GM12878 (cell line): ENCODE measurements at regions not wholly inside any gene's neighbourhood (a gene's known extent, or its start where the extent isn't known, plus 50 kb on each side); places are given as distances from the start of the nearest gene placed in this dataset.

ENCODE experiments used
- ATAC-seq: fragments of 200-7000 bp; cut with Tn5 transposase; 3 replicates; pipeline ENCODE4 v1.9.1; 2020; ENCODE audit warnings: mild to moderate bottlenecking, moderate library complexity
- BruUV-seq: library from RNA; stranded (reverse); fragments of 400-500 nt; replicated peaks from 2 replicates; lab custom pipeline; 2021; lab: Mats Ljungman, UMichigan
- CTCF ChIA-PET: fragments of 300-600 bp; sonication (Branson Sonifier 250); formaldehyde crosslinking; extraction: SDS; loops from one replicate; lab custom pipeline; 2021; ENCODE audit warnings: inconsistent platforms; lab: Yijun Ruan, JAX
- POLR2A ChIA-PET: fragments of 350-600 bp; formaldehyde crosslinking; extraction: SDS; loops from one replicate; lab custom pipeline; 2021; ENCODE audit warnings: inconsistent platforms; lab: Charles Lee
- RAD21 ChIA-PET: fragments of 300-600 bp; sonication (Branson Sonifier 250); formaldehyde crosslinking; loops from one replicate; lab custom pipeline; 2023; ENCODE audit warnings: antibody characterized with exemption; ENCODE audit not compliant: unreplicated experiment; lab: Charles Lee
- SMC1A ChIA-PET: fragments of 300-600 bp; sonication (Branson Sonifier 250); formaldehyde crosslinking; loops from one replicate; lab custom pipeline; 2023; ENCODE audit not compliant: unreplicated experiment, uncharacterized antibody; lab: Charles Lee
- DNase-seq: peaks from one replicate; pipeline ENCODE4 v3.0.0-alpha.2; 2011; ENCODE audit warnings: low read depth, low spot score
- FAIRE-seq: peaks from 3 replicates; lab custom pipeline; 2011; peaks lifted over from hg19 to GRCh38; lab: Jason Lieb, UNC
- H2AFZ ChIP-seq: 2 replicates; pipeline ENCODE4 v1.6.0; 2011; ENCODE audit warnings: low read depth, low read length, control low read depth; ENCODE audit not compliant: control insufficient read depth
- H3K27ac ChIP-seq: 2 replicates; pipeline ENCODE4 v1.5.1; 2011; ENCODE audit warnings: control low read depth; ENCODE audit not compliant: control insufficient read depth, insufficient read depth
- H3K27me3 ChIP-seq, 2 experiments: replicated peaks in 1 of 2; 2 replicates each; pipeline versions ENCODE4 v1.6.0 to v1.6.1; 2011; ENCODE audit warnings: low read length in 1 of 2; ENCODE audit not compliant: control insufficient read depth in 2 of 2, insufficient read depth in 2 of 2
- H3K36me3 ChIP-seq, 2 experiments: 2 replicates each; pipeline ENCODE4 v1.5.1; 2011; ENCODE audit warnings: low read length in 1 of 2; ENCODE audit not compliant: control insufficient read depth in 2 of 2, insufficient read depth in 2 of 2
- H3K4me1 ChIP-seq: 2 replicates; pipeline ENCODE4 v1.6.1; 2011; ENCODE audit warnings: mild to moderate bottlenecking, low read length, moderate library complexity, mixed read lengths; ENCODE audit not compliant: control insufficient read depth, insufficient read depth
- H3K4me2 ChIP-seq: 2 replicates; pipeline ENCODE4 v1.6.0; 2011; ENCODE audit warnings: control low read depth; ENCODE audit not compliant: control insufficient read depth, insufficient read depth
- H3K4me3 ChIP-seq: fragments of 200-600 bp; sonication (generic); 2 replicates; pipeline ENCODE4 v1.5.1; 2016
- H3K79me2 ChIP-seq: 2 replicates; pipeline ENCODE4 v1.6.0; 2011; ENCODE audit warnings: low read length; ENCODE audit not compliant: control insufficient read depth, insufficient read depth
- H3K9ac ChIP-seq: 2 replicates; pipeline ENCODE4 v1.8.0; 2011; ENCODE audit warnings: low read length, control low read depth, mixed read lengths; ENCODE audit not compliant: control insufficient read depth, insufficient read depth
- H3K9me3 ChIP-seq: replicated peaks from 3 replicates; pipeline ENCODE4 v1.5.1; 2011; ENCODE audit warnings: mild to moderate bottlenecking, low read length; ENCODE audit not compliant: control insufficient read depth, insufficient read depth
- H4K20me1 ChIP-seq: 2 replicates; pipeline ENCODE4 v1.6.0; 2011; ENCODE audit not compliant: control insufficient read depth, insufficient read depth
- BCL11A ChIP-seq: IDR thresholded peaks from 2 replicates; pipeline ENCODE4 v1.6.1; 2011; ENCODE audit warnings: low read depth, low read length
- MEF2B ChIP-seq: fragments of 450-650 bp; IDR thresholded peaks from 2 replicates; pipeline ENCODE4 v1.6.1; 2018; ENCODE audit warnings: mild to moderate bottlenecking, moderate library complexity; ENCODE audit not compliant: partially characterized antibody, poor library complexity, severe bottlenecking
- MLLT1 ChIP-seq: fragments of 450-650 bp; IDR thresholded peaks from 2 replicates; pipeline ENCODE4 v1.6.1; 2016; ENCODE audit warnings: mild to moderate bottlenecking
- NBN ChIP-seq: fragments of 450-650 bp; IDR thresholded peaks from 2 replicates; pipeline ENCODE4 v1.6.1; 2016
- RB1 ChIP-seq: fragments of 450-650 bp; formaldehyde crosslinking; IDR thresholded peaks from 2 replicates; pipeline ENCODE4 v1.6.1; 2017; ENCODE audit warnings: mild to moderate bottlenecking, borderline replicate concordance
- RCOR1 ChIP-seq: conservative IDR thresholded peaks from 2 replicates; pipeline ENCODE4 v1.6.1; 2012; ENCODE audit warnings: low read depth, low read length, improper control_type of control experiment
- SMAD1 ChIP-seq: fragments of 450-650 bp; IDR thresholded peaks from 2 replicates; pipeline ENCODE4 v1.6.1; 2018; ENCODE audit warnings: mild to moderate bottlenecking, low read depth; ENCODE audit not compliant: partially characterized antibody
- SREBF1 ChIP-seq: IDR thresholded peaks from 2 replicates; pipeline ENCODE4 v1.6.1; 2012; ENCODE audit warnings: mild to moderate bottlenecking, low read length
- WRNIP1 ChIP-seq: IDR thresholded peaks from 2 replicates; pipeline ENCODE4 v1.6.1; 2011; ENCODE audit warnings: low read depth, low read length, improper control_type of control experiment, borderline replicate concordance
- ZNF274 ChIP-seq: IDR thresholded peaks from one replicate; pipeline ENCODE4 v1.8.0; 2011; ENCODE audit not compliant: insufficient read length, insufficient read depth
- ZZZ3 ChIP-seq: IDR thresholded peaks from 2 replicates; pipeline ENCODE4 v1.6.1; 2011; ENCODE audit warnings: low read depth; ENCODE audit not compliant: control insufficient read depth, insufficient read length
- WGBS: methylation state at CpG from one replicate; pipeline ENCODE4 v1.1.6; 2016; ENCODE audit warnings: low lambda C conversion rate; ENCODE audit not compliant: insufficient replicate concordance, insufficient coverage; ENCODE audit errors: missing lambda C conversion rate; 5-methylcytosine and 5-hydroxymethylcytosine counted together
- in situ Hi-C: fragments of 300-500 bp; cut with MboI; formaldehyde crosslinking; loops from 9 replicates; pipeline ENCODE4 v1.14.3; 2018; ENCODE audit warnings: mixed read lengths
- intact Hi-C: fragments of 100-400 bp; cut with micrococcal nuclease; formaldehyde crosslinking; loops from one replicate; pipeline ENCODE4 v1.14.2; 2022; ENCODE audit not compliant: unreplicated experiment

DNA sequence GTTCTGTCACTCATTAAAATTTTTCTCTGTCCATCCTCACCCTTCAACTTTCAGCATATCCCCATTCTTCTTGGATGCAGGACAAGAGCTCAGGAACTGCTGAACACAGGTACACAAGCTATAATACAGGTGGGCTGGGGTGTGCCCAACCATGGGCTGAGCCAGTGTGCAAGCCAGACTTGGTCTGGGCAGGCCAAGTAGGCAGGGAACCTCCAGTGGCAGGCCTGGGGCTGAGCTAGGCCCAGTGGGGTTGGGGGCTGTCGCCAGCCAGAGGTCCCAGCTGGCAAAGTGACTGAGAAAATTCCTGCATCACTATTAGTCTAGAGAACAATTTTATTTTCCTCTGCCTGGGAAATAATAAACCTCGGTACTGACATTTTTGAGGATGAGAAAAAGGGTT lies 202.9 kb downstream of the LRRC3B start:
- intact Hi-C loops, result no loop called here
- 0% methylated on average over 2 of the region's 2 CpGs for WGBS
- H3K36me3 ChIP-seq, result no peaks in the 10 kb centered on the region; a peak in 1 of 4 replicates

More for the DNA sequence above, 202.9 kb downstream of the LRRC3B start:
- FAIRE-seq (no peak), ATAC-seq (no peak), DNase-seq (no peak)
- in situ Hi-C loops, result no loop called here
- BruUV-seq, result no TSS peak
- ChIA-PET SMC1A (no interaction called here), RAD21 (no interaction called here), CTCF (no interaction called here), POLR2A (no interaction called here)
- Histone ChIP-seq H2AFZ (no peak overlapping the region), H3K4me1 (no peaks in the 10 kb centered on the region), H3K27ac (no peak overlapping the region), H3K9me3 (no peaks in the 10 kb centered on the region), H3K4me3 (no peak overlapping the region), H4K20me1 (no peaks in the 10 kb centered on the region), H3K9ac (no peak overlapping the region), H3K4me2 (no peak overlapping the region), H3K27me3 (no peaks in the 10 kb centered on the region), H3K79me2 (no peaks in the 10 kb centered on the region)
- no peak for TF ChIP-seq BCL11A
- no peak for TF ChIP-seq MLLT1
- no peak for TF ChIP-seq RB1
- no peak for TF ChIP-seq MEF2B
- TF ChIP-seq ZNF274, result no peak
- TF ChIP-seq SREBF1, result no peak
- no peak for TF ChIP-seq RCOR1
- TF ChIP-seq ZZZ3, result no peak
- no peak for TF ChIP-seq WRNIP1
- no peak for TF ChIP-seq SMAD1
- no peak for TF ChIP-seq NBN
